GM12865 (cell line): ENCODE measurements at regions not wholly inside any gene's neighbourhood (a gene's known extent, or its start where the extent isn't known, plus 50 kb on each side); places are given as distances from the start of the nearest gene placed in this dataset.

Source experiments
- DNase-seq: peaks from one replicate; pipeline ENCODE4 v3.0.0; 2010; ENCODE audit warnings: low read depth
- H3K4me3 ChIP-seq: 2 replicates; pipeline ENCODE4 v1.5.1; 2011; ENCODE audit warnings: mild to moderate bottlenecking, low read depth, low read length, control low read depth
- TF ChIP-seq, protein P1 (sequence below): IDR thresholded peaks from 2 replicates; pipeline ENCODE4 v1.5.1; 2011; ENCODE audit warnings: low read length, control low read depth, low read depth, inconsistent platforms; ENCODE audit not compliant: insufficient read depth; ENCODE audit errors: missing control alignments

DNA sequence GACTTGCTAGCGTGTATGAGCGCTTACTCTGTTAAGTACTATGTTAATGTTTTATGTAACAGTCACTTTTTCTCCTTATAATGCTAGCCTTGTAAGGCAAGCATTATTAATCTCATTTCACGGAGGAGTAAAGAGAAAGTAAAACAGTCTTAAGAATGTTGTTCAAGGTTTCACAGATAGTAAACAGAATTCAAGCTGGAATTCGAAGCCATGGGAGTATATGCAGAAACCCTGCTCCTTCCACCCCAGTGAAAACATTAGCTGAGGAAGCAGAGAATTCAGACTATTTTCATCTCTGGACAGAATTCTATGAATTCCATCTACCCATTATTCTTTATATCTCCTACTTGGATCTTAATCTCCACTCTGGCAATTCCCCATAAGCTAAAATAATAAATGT is 1028.3 kb upstream of the WWC1 start:
- no peak for DNase-seq

DNA sequence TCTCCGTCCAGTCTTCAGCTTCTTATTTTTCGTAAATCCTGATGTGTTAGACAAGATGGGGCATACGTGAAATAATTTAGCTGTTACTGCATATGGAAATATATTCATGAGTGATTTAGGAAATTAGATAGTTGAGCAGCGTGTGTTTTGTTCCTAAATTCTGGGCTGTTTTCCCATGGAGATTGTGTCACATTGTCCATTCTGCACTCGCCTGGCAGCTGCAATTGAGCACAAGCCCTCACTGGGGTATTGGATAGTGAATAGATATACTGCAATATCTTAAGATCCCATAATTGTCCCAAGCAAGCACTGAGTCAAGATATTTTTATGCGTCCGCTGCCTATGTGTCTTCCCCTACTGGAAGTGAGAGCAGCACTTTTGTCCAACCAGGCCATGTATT is 1027.1 kb upstream of the WWC1 start:
- TF ChIP-seq, protein P1, sequence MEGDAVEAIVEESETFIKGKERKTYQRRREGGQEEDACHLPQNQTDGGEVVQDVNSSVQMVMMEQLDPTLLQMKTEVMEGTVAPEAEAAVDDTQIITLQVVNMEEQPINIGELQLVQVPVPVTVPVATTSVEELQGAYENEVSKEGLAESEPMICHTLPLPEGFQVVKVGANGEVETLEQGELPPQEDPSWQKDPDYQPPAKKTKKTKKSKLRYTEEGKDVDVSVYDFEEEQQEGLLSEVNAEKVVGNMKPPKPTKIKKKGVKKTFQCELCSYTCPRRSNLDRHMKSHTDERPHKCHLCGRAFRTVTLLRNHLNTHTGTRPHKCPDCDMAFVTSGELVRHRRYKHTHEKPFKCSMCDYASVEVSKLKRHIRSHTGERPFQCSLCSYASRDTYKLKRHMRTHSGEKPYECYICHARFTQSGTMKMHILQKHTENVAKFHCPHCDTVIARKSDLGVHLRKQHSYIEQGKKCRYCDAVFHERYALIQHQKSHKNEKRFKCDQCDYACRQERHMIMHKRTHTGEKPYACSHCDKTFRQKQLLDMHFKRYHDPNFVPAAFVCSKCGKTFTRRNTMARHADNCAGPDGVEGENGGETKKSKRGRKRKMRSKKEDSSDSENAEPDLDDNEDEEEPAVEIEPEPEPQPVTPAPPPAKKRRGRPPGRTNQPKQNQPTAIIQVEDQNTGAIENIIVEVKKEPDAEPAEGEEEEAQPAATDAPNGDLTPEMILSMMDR, result no peak
- H3K4me3 ChIP-seq, result no peak overlapping the region
- DNase-seq, result no peak

More for the DNA sequence above, 1028.3 kb upstream of the WWC1 start:
- H3K4me3 ChIP-seq, result no peak overlapping the region
- TF ChIP-seq, protein P1, result no peak

DNA sequence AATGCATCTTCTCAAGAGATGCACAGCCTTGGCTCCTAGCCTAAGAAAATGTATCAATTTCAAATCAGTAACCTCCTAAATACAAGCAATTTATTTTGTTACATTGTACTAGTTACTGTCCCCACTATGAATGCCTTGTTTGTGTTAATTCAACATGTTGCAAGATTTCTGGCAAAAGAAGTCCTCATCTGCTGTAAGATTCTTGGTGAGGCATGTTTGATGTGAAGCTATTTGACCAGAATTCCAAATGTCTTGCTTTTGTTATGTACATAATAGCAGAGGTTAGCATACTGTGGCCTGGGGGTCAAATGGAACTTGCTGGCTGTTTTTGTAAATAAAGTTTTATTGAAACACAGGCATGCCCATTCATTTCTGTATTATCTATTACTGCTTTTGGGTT is 1023.1 kb upstream of the WWC1 start:
- TF ChIP-seq, protein P1, result no peak
- DNase-seq, result no peak
- H3K4me3 ChIP-seq, result no peak overlapping the region

DNA sequence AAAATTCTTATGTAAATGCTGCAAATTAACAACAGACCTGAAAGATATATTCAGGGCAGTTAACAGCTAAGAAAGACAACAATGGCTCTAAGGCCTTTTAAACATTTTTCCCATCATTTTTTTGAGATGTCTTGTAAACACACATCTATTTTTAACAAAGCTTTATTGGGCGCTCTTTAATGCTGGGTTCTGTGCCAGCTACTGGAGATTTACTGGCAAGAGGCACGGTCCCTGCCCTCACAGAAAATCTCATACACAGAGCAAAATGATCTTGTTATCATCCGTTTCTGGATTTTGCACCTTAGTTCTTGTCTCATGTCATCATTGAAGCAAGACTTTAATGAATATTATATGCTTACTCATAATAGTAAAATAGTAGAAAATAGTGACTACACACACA is 1022.3 kb upstream of the WWC1 start:
- TF ChIP-seq, protein P1, result no peak
- no peak for DNase-seq
- no peak overlapping the region for H3K4me3 ChIP-seq

DNA sequence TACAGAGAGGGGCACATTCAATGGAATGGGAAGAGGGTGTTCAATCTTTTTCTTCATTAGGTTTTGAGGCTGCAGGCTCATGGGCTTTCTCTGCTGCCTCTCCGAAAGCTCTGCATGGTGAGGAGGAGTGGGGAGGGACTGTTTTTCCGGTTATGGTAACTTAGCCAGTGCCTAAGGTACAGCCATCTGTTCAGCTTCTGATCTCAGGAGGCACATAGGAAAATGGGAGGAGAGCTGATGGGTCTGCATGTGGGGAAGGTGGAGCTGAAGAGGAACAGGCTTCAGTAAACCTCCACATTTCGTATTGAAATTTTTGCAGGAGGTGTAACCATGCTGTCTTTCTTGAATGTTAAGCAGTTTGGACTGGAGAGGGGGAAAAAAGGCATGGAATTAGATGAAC is 1020.4 kb upstream of the WWC1 start:
- no peak for DNase-seq
- no peak overlapping the region for H3K4me3 ChIP-seq
- TF ChIP-seq, protein P1, result no peak

DNA sequence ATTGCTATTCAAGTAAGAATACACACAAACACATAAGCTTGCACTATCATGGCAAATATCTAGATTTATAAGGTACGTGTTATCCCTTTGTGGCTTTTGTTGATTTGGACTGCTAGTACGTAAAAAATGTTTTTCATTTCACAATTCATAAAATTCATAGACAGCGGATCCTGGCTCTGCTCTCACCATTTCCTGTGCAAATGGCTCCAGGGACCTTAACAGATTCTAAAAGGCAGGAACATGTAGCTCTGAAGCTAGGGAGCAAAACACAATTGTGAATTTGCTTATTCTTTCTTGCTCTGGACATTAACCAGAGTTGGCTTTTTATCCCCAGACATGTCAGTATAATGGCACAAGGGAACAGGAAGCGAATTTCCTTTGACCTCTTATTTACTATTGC is 1019.9 kb upstream of the WWC1 start:
- no peak overlapping the region for H3K4me3 ChIP-seq
- no peak for DNase-seq
- TF ChIP-seq, protein P1, result no peak

DNA sequence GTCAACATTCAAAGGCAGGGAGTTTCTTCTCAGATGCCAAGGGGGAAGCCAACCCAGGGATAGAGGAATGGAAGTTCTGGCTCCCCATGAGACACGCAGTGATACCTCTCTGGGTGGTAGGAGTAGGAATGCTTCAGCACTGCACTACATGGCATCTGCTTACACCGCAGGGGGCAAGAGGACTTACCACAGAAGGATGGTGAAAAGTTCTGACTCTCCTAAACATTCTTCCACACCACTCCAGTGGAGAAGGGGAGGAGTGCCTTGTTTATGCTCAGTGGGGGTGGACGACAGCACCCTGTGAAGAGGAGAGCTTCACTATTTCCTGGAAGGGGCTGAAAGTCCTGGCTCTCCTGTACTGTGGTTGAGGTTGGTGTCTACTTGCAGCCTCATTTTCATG is 1011.3 kb upstream of the WWC1 start:
- TF ChIP-seq, protein P1, result no peak
- DNase-seq, result no peak
- no peak overlapping the region for H3K4me3 ChIP-seq
